ENCODE measurements at regions not wholly inside any gene's neighbourhood (a gene's known extent, or its start where the extent isn't known, plus 50 kb on each side); places are given as distances from the start of the nearest gene placed in this dataset.
"Not testable (repeated sequence)": the region's sequence is repeated elsewhere in the genome, so short reads cannot be mapped to it uniquely, and the experiment has no call there.

DNA sequence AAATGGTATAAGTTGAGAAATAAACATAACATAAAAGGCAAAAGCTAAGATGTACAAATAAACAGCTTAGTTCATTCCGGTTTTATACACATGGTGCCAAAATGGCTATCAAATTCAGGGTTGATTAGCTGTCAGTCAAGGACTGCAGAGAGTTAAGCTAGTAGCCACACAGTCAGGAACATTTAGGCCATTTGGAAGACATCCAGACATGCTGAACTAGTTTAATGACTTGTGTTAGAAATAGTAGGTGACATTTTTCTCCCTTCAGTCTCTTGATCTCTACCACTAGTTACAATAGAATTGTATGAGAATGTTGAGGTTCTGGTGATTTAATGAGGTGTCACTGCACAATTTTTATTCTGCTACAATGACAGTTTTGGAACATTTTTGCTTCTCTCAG, 394.4 kb upstream of the SPHKAP start:
- no peak for DNase-seq

DNA sequence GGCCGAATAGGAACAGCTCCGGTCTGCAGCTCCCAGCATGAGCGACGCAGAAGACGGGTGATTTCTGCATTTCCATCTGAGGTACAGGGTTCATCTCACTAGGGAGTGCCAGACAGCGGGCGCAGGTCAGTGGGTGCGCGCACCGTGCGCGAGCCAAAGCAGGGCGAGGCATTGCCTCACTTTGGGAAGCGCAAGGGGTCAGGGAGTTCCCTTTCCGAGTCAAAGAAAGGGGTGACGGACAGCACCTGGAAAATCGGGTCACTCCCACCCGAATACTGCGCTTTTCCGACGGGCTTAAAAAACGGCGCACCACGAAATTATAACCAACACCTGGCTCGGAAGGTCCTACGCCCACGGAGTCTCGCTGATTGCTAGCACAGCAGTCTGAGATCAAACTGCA, 386.8 kb upstream of the SPHKAP start:
- DNase-seq, result not testable (repeated sequence)

DNA sequence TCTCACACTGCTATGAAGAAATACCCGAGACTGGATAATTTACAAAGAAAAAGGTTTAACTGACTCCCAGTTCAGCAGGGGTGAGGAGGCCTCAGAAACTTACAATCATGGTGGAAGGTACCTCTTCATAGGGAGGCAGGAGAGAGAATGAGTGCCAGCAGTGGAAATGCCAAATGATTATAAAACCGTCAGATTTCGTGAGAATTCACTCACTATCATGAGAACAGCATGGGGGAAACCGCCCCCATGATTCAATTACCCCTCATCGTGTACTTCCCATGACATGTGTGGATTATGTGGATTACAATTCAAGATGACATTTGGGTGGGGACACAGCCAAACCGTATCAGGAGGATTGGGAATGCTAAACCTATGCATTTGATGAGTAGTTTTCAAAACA, 380.3 kb upstream of the SPHKAP start:
- DNase-seq, result no peak

DNA sequence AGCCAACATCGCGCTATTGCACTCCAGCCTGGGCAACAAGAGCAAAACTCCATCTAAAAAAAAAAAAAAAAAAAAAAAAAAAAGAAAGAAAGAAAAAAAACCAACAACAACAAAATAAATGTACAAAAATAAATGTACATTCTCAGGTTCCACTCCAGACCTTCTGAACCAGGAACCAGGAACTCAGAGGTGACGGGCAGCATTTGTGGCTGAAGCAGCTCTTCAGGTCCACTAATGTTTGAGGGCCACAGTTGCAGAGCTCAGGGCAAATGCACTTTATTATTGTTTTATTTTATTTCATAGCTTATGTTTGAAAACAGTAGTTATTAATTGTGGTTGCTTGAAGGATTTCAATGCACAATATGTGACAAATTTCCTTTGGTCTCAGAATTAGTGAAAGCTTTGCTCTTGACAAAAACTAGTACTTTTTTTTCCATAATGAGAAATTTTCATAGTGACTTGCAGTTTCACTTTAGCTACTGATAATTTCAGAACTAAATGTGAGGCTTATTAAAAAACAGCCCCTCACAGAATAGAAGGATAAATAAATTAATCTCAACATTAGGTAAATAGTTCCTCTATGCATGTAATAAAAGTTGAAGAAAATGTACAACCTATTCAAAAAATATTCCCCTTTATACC, 378.4 kb upstream of the SPHKAP start:
- DNase-seq, result no peak

DNA sequence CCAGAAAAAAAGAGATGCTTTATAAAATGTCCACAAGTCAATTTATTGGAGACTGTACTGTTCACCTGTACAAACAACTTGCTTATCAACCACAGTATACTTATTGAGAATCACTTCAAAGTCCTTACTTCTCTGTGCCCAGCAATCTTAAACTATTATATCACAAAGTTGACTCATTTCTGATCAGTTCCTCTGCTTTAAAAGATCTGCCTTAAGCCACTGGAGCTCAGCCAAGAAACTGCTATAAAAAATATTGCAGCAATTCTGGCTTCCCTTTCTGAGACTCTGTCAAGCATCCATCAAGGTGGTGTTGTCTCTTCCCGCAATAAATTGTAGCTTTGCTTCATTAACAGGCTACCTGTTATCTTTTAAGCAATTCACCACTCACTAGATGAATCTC, 375.2 kb upstream of the SPHKAP start:
- no peak for DNase-seq

DNA sequence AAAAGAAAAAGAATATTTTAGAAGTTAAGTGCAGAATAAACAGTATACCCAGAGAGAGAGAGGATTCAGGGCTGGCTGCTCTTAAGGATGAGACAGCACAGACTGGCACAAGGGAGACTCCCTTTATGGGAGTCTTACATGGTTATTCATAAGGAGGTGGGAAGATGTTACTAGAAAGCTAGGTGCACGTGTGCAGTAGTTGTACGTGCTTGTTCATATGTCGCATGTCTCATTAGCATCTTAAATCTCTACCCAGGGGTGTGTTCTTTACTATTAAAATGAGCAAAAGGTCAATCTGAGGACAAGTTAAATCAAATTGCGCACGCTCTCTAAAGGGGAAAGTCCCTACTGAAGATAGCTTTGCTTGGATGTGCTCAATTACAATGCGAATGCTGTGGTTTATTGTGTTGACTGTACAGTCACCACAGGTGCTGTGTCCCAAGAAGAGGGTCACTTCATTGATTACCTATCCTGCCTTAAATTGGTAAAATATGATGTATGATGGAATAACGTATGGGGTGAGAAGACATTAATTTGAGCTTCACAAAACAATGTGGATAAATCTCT, 368.0 kb upstream of the SPHKAP start:
- no peak for DNase-seq

DNA sequence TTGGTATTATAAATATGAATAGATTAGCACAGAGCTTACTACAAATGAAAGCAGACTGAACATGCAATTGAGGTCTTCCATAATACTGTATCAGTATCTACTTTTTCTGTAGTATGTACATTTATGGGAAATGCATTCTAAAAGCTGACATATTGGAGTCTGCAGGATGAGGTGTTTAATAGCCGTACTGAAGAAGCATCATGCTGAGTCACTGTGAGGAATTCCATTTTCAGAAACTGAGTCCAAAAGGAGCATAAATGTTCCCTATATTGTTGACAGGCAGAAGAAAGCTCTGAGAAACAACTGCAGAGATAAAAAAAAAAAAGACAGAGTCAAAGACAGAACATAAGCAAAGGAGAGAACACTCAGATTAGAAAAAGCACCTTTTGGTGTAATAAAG, 366.7 kb upstream of the SPHKAP start:
- no peak for DNase-seq

DNA sequence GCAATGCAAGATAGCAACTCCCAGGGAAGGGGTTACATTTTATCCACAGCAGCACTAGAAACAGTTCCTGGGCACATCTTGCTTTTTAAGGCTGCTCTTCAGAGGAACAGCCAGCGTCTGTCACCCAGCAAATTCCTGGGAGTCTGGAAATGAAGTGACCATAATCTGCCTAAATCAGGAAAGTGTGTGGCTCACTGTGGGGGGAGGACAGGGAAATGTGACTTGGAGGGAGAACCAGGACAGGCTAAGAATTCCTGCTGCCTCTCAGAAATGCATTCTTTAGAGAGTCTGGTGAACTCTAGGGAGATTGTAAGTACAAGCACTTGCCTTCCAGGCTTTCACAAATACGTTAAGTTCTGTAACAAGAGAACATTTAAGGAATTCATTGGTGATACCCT, 364.3 kb upstream of the SPHKAP start:
- DNase-seq, result no peak

DNA sequence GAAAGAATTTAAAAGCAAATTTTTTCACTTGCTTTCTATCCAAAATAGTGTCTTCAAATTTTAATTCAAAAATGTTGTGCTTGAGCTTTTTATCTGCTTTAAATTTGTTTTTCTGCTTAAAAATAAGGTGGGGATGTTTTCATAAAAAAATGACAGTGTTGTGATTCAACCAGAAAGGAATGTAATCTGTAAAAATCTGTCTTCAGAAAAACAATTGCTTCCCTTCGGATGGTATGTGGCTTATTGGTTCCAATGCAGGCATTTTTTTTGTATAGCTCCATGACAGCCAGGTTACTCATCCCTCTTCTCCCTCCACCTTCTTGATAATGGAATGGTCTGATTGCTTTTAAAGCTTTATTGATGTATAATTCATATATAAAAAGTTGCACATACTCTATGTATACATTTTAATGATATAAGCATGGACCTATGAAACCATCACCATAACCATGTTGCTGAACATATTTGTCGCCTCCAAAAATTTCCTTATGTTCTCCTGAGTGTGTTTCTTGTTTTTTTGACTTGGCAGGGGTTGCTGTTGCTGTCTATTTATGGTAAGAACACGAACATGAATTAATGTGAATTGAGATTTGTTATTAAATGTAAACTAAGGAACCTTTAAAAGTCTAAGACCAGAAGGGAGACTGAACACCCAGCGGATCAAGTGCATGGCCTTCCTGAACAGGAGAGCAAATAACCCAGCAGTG, 363.7 kb upstream of the SPHKAP start:
- no peak for DNase-seq

DNA sequence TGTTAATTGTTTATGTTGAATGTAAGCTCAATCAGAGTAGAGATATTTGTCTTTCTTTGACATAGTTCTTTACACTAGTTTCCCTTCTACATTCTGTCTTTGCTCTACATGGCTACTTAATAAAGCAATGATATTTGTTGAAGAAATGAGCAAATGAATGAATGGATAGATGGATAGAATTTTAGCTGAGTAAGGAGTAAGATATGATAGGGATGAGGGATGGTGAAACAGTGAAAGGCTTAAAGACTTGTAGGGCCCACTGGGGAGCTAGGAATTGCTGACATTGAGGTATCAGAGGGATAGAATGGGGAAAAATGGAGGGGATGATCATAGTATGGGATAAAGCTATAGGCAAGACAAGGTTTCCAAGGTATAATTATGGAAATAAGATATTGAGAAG, 361.6 kb upstream of the SPHKAP start:
- no peak for DNase-seq

DNA sequence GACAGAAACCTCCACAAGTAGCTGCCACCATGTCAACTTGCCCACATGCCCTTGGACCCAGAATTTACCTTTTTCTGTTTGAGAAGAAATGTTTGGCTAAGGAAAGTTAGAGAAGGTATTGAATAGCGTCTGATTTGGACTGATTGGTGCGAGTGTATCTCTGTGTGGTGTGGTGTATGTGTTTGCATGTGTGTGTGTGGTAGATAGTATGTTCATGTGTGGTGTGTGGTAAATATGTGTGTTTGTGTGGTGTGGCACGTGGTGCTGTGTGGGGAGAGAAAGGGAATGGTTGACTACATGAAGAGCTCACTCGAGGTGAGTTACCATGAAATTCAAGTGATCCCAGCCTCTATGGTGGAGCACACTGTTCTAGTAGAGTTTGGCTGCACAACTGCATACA, 360.8 kb upstream of the SPHKAP start:
- DNase-seq, result no peak

DNA sequence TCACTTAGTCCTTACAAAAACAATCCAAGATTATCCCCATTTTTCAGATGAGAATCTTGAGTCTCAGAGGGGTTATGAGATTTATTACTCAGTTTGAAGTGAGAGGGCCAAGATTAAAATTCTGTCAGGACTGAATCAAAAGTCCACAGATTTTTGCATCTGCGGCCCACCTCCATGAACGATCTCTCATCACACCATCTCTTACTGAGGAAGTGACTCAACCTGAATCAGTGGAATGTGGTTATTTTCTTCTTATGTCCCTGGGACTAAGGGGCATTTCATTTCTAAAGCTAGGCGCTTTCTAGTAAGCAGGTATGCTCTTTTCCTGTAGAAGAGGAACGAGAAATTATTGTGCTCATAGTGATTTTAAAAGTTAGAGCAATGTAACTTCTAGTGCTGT, 360.3 kb upstream of the SPHKAP start:
- DNase-seq, result no peak

DNA sequence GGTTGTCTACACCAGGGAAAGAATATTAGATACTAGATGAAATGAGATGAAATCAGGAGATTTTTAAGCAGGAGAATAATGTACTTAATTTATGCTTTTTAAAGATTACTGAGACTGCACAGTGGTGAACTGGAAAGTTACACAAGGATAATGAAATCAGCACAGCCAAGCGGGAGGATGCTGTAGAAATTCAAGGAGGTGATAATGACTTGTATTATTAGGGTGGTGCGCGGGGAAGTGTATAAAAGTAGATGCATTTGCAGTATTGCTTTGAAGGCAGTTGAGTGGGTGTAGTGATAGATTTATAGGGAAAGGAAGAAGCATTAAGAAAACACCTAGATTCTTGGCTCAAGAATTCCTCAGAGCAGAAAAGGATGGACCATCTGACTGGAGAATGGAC, 359.5 kb upstream of the SPHKAP start:
- no peak for DNase-seq

DNA sequence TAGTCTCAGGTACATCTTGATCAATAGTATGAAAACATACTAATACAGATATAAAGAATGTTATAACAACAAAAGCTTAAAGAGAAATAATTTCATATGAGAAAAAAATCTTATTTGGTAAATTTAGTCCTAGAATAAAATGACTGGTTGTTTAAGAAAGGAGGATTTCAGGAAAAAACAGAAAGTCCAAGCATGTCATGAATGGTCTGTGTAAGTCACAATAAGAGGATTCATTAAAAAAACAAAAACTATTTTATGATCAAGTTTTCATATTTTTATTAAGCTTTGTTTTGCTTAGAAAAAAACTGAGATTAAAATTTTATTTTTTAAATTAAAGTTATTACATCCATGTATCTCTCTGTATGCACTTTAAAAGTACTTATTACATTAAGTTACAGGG, 353.9 kb upstream of the SPHKAP start:
- DNase-seq, result peak; percentile 1

DNA sequence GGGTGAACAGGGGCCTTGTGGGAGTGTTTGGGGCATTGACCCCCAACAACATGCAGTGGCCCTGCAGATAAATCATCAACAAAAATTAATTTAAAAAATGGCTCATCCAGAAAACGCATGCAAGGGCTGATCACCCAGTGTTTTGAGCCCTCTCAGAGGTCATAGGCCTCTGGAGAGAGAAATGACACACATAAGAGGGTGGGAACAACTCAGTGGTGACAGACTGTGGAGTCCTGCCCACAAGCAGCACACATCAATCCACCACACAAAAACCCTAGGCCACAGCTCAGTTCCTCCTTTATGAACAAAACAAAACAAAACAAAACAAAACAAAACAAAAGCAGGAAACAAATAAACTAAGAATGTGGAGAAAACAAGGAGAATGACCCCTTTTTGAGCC, 351.7 kb upstream of the SPHKAP start:
- DNase-seq, result no peak

DNA sequence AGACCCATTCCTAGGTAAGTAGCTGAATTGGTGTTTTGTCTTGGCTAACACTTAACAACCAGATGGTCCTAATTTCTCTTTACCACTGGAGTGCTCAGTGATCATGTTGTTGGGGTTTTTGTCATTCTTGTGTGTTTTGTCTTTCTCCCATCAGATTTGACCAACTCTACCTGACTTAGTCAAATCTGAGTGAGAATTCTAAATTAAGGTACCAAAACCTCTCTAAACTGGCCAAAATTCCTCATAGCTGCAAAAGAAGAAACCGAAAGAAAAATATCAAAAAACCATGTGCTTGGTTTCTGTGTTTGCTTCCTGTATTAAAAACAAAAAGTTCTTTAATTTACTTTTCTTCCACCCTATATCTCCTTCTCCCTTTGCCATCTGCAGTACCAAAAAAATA, 350.7 kb upstream of the SPHKAP start:
- DNase-seq, result no peak

DNA sequence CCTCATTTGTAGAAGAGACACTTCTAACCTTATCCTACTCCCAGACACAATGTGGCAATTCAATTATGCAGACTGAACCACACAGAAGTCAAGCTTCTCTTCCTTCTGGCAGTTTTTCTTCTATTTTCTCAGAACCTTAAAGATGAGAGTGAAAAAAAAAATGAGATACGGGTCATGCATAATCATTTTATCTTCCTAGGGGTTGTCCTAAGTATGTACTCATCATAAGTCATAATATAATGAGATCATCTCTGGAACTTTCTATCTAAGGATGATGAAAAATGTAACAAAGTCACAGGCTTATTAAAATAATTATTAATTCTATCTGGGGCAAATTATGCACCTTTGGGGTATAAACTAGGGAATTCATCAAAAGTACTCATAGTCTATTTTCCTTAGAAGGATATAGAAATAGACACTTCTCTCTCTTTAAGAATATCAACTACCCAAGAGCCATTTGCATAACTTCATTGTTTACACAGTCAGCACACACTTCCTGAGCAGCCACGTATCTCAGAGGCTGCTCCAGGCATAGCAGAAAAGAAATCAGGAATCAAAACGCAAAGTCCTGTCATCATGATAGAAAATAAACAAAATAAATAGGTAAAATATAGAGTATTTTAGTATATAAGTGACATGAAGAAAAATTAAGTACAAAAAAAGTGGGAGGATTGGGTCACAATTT, 345.9 kb upstream of the SPHKAP start:
- no peak for DNase-seq

DNA sequence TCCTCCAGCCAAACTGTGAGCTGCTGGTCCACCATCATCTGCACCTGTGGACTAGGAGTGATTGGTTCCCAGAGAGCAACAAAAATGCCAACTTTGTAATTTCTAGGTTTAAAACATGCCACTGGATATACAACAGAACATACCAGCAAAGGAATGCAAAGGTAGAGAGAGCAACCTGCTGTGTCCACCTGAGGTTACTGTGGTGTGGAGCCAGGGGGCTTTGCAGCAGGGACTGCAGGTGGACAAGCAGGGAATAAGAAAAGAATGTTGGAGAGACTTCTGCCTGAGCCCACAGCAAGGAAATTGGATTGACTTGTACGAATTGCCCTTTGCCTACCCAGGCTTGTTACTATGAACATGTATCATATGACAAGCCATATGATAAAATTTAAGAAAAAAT, 345.2 kb upstream of the SPHKAP start:
- no peak for DNase-seq

DNA sequence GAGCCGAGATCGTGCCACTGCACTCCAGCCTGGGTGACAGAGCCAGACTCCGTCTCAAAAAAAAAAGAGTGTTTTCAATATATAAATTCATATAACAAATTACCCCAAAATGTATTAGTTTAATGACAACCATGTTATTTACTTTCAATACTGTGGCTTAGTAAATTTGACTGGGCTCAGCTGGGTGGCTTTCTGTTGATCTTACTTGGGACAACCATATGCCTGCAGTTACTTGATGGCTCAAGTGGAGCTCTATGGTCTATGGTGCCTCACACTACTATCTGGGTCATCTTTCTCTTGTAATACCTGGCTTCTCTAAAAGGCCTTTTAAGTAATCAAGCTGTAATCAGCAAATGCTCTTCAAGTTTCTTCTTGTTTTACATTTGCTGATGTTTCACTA, 341.5 kb upstream of the SPHKAP start:
- DNase-seq, result no peak

DNA sequence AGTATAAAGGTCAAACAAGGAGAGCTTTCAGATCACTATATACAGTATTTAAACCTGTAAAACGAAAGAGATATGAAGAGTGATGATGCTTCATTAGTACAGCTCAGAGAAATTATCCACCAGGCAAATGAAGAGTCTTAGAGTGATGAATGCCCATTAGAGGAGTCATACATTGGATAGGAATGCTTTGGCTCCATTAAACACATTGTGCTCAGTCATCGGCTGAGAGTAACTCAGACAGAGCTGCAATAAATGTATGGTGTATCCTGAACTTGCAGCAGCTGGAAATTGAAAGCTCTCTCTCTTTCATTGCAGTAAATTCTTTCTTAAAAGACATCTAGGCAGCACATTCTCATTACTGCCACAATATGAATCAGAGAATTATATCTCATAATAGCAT, 340.8 kb upstream of the SPHKAP start:
- no peak for DNase-seq

DNA sequence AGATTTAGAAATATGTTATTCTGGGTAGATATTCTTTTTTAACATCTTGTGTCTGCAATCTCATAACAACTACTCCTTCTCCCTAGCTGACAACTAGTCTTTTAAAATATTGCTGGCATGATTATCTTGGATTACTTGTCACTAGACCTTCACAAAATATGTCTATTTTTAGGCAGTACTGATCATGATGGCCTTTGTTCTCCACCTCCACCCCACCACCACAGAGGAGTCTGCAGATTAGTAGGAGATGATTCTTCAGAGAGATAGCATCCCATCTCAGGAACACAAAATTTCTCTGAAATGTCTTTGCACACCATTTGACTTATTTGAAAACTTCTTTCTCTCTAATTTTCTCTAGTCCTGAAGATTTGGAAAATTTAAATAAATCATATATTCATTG, 338.1 kb upstream of the SPHKAP start:
- no peak for DNase-seq

DNA sequence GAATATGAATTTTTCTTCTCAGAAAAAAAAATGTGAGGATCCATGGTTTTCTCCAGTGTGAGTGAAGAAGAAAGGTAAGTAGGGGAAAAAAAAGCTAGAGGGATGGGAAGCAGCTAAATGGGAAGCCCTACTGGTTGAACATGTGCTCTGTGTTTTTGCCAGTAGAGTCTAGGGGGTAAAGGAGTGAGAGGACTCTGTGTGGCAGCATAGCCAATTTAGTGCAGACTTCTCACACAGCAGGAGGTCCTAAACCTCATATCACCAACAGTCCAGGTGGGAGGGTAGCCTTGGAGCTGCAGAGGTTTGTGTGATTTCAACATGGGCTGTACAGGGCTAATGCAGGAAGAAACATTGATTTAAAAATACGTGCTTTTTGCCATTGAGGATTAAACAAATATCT, 334.5 kb upstream of the SPHKAP start:
- no peak for DNase-seq

DNA sequence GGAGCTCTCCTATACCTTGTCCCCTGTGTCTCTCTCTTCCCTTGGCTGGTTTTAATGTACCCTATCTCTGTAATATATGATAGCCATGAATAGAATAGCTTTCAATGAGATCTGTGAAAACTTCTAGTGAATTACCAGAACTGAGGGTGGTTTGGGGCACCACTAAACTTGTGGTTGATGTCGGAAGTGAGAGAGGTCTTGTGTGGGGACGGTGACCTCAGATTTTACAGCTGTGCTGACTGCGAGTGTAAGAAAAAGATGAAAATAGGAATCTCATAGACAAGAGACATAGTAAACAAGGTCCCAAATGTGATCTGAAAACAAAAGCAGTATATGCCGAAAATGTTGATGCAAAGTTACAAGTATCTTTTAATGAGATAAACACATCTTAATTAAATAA, 332.0 kb upstream of the SPHKAP start:
- not testable (repeated sequence) for DNase-seq

DNA sequence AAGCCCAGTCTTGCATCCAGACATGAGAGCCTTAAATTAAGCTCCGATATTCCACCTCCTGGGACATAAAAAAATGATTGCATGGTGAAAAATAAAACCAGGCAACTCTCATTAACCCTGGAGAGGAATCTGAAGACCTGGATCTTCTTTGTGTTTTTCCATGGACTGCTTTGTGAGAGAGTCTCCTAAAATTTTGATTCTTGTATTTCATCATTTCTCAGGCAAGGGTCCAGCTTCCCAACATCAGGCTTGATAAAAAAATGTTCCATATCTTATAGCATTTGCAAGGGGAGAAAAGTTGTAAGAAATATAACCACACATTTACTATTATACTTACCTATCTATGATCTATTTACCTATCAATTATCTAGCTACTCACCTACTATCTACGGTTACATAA, 327.5 kb upstream of the SPHKAP start:
- no peak for DNase-seq

Data from hematopoietic multipotent progenitor cell treated with erythropoietin and hydrocortisone succinate and interleukin-3 and kit ligand, for 6 days (in vitro differentiated cells).